Spleen (tissue), 11 donors: ENCODE measurements at regions not wholly inside any gene's neighbourhood (a gene's known extent, or its start where the extent isn't known, plus 50 kb on each side); places are given as distances from the start of the nearest gene placed in this dataset.

Experiments
- DNase-seq: peaks from one replicate; pipeline ENCODE4 v3.0.0-alpha.2; 2020
- H3K27ac ChIP-seq, 8 donors: fragments of 200-600 bp; sonication (generic) in 7 of 8; 1 replicate in 4 of 8; 2 replicates in 4 of 8; pipeline versions ENCODE4 v1.5.0 to v1.8.0; 2016 to 2021; ENCODE audit warnings: inconsistent platforms in 4 of 8, mild to moderate bottlenecking in 4 of 8, moderate library complexity in 1 of 8
- H3K27me3 ChIP-seq, 7 donors: fragments of 200-600 bp; sonication (generic) in 6 of 7; replicated peaks in 1 of 7; 1 replicate in 4 of 7; 2 replicates in 3 of 7; pipeline versions ENCODE4 v1.5.0 to v1.8.0; 2016 to 2021; ENCODE audit warnings: inconsistent platforms in 3 of 7, mild to moderate bottlenecking in 1 of 7
- H3K36me3 ChIP-seq, 6 donors: fragments of 200-600 bp; sonication (generic) in 5 of 6; 1 replicate in 4 of 6; 2 replicates in 2 of 6; pipeline versions ENCODE4 v1.5.0 to v1.8.0; 2016 to 2021; ENCODE audit warnings: inconsistent platforms in 2 of 6
- H3K4me1 ChIP-seq, 6 donors: fragments of 200-600 bp; sonication (generic) in 5 of 6; 1 replicate in 3 of 6; 2 replicates in 3 of 6; pipeline versions ENCODE4 v1.5.0 to v1.8.0; 2016 to 2021; ENCODE audit warnings: inconsistent platforms in 3 of 6
- H3K4me3 ChIP-seq, 8 donors: fragments of 200-600 bp; sonication (generic) in 7 of 8; 1 replicate in 4 of 8; 2 replicates in 4 of 8; pipeline versions ENCODE4 v1.5.0 to v1.8.0; 2016 to 2021; ENCODE audit warnings: inconsistent platforms in 4 of 8, mild to moderate bottlenecking in 4 of 8, moderate library complexity in 2 of 8
- H3K9me3 ChIP-seq, 8 donors: fragments of 200-600 bp; sonication (generic) in 7 of 8; 1 replicate in 4 of 8; 2 replicates in 4 of 8; pipeline versions ENCODE4 v1.5.0 to v1.8.0; 2016 to 2021; ENCODE audit warnings: inconsistent platforms in 4 of 8
- POLR2A ChIP-seq, 3 donors: fragments of 450-650 bp; IDR thresholded peaks; one replicate each; pipeline ENCODE4 v1.5.1; 2017; ENCODE audit warnings: antibody characterized with exemption in 3 of 3, mild to moderate bottlenecking in 1 of 3
- POLR2AphosphoS5 ChIP-seq, 3 donors: sonication (generic); formaldehyde crosslinking; IDR thresholded peaks; one replicate each; pipeline ENCODE4 v1.5.1; 2017; ENCODE audit warnings: antibody characterized with exemption in 3 of 3
- WGBS, 5 donors: extraction: QIAGEN DNeasy Blood & Tissue Kit in 3 of 5; methylation state at CpG; one replicate each; pipeline versions ENCODE4 v1.1.5 to v1.1.7; 2013 to 2018; 5-methylcytosine and 5-hydroxymethylcytosine counted together
- intact Hi-C: fragments of 100-400 bp; cut with DNase I; formaldehyde crosslinking; loops from one replicate; pipeline ENCODE4 v1.15.0; 2023; ENCODE audit warnings: low total_unique reads
- TF ChIP-seq, protein P1 (sequence below), 11 experiments: fragments of 200-600 bp in 7 of 11; fragments of 450-650 bp in 4 of 11; sonication (generic) in 4 of 11; IDR thresholded peaks in 8 of 11; conservative IDR thresholded peaks in 3 of 11; 1 replicate in 7 of 11; 2 replicates in 4 of 11; pipeline versions ENCODE4 v1.4.0 to v1.8.0; 2016 to 2021; ENCODE audit warnings: antibody characterized with exemption in 11 of 11, inconsistent platforms in 4 of 11, mild to moderate bottlenecking in 1 of 11
- donor health status: healthy with polysubstance abuse.
- donor health status: DM: no; HTN: no; CAD: no; lungs with moderate emphysema.
- donor health status: DM: no; HTN: no; CAD: no.
- donor health status: Bipolar disorder and iron deficiency.
- donor health status: healthy.
- donor health status: DM: no; HTN: no; CAD: no.
- donor health status: DM: yes; HTN: yes; CAD: no.

GRCh38 chr18:68086481-68086880 lies 570.0 kb upstream of the DSEL start:
- H3K9me3 ChIP-seq, result no peaks in the 10 kb centered on the region
- H3K27ac ChIP-seq, result no peak overlapping the region
- 57 to 72% (median 60%) methylated on average over 1 of the region's 1 CpG for WGBS, 5 donors
- no peak overlapping the region for H3K4me3 ChIP-seq
- TF ChIP-seq, protein P1, sequence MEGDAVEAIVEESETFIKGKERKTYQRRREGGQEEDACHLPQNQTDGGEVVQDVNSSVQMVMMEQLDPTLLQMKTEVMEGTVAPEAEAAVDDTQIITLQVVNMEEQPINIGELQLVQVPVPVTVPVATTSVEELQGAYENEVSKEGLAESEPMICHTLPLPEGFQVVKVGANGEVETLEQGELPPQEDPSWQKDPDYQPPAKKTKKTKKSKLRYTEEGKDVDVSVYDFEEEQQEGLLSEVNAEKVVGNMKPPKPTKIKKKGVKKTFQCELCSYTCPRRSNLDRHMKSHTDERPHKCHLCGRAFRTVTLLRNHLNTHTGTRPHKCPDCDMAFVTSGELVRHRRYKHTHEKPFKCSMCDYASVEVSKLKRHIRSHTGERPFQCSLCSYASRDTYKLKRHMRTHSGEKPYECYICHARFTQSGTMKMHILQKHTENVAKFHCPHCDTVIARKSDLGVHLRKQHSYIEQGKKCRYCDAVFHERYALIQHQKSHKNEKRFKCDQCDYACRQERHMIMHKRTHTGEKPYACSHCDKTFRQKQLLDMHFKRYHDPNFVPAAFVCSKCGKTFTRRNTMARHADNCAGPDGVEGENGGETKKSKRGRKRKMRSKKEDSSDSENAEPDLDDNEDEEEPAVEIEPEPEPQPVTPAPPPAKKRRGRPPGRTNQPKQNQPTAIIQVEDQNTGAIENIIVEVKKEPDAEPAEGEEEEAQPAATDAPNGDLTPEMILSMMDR (IDR thresholded peaks at IDR 0.05 in 8 of 11, conservative IDR thresholded peaks at IDR 0.05 in 3 of 11), result no peak
- TF ChIP-seq POLR2A (IDR thresholded peaks at IDR 0.05) (no peak), POLR2AphosphoS5 (IDR thresholded peaks at IDR 0.05) (no peak)
- DNase-seq, result no peak
- H3K36me3 ChIP-seq, result no peaks in the 10 kb centered on the region
- H3K4me1 ChIP-seq, result no peaks in the 10 kb centered on the region
- intact Hi-C loops, result no loop called here
- no peaks in the 10 kb centered on the region for H3K27me3 ChIP-seq

- intact Hi-C loops, result no loop called here
- no peak for TF ChIP-seq POLR2A (IDR thresholded peaks at IDR 0.05)
- TF ChIP-seq POLR2AphosphoS5 (IDR thresholded peaks at IDR 0.05), result no peak
- TF ChIP-seq, protein P1 (IDR thresholded peaks at IDR 0.05 in 8 of 11, conservative IDR thresholded peaks at IDR 0.05 in 3 of 11), result no peak
- Histone ChIP-seq H3K27ac (no peak overlapping the region), H3K27me3 (no peaks in the 10 kb centered on the region), H3K9me3 (no peaks in the 10 kb centered on the region), H3K4me3 (no peak overlapping the region), H3K4me1 (no peaks in the 10 kb centered on the region), H3K36me3 (no peaks in the 10 kb centered on the region)
- 53 to 81% (median 62%) methylated on average over 2 of the region's 2 CpGs for WGBS, 5 donors
- no peak for DNase-seq
These were observed 568.7 kb upstream of the DSEL start for GRCh38 chr18:68085251-68085650.

DNA sequence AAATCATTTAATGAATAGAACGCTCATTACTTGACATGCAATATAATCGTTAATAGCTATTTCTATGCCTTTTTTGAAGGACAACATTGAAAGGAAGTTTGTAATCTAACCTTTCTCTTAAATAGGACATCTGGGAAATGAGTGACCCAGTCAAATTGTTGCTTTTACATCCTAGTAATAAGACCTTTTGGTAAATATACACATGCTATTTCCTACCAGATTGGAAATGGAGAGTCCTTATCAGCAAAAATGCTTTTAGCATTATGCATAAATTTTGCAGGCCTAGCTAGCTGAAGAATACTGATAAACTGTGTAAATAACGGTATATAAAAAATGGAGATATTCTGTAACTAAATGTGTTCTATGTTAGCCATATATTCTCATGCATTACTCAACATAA lies 567.3 kb upstream of the DSEL start:
- WGBS, 5 donors, result 60 to 75% (median 64%) methylated on average over 3 of the region's 3 CpGs
- Histone ChIP-seq H3K36me3 (no peaks in the 10 kb centered on the region), H3K4me3 (no peak overlapping the region), H3K27ac (no peak overlapping the region), H3K9me3 (no peaks in the 10 kb centered on the region), H3K4me1 (no peaks in the 10 kb centered on the region), H3K27me3 (no peaks in the 10 kb centered on the region)
- intact Hi-C loops, result no loop called here
- TF ChIP-seq, protein P1 (IDR thresholded peaks at IDR 0.05 in 8 of 11, conservative IDR thresholded peaks at IDR 0.05 in 3 of 11), result no peak
- TF ChIP-seq POLR2AphosphoS5 (IDR thresholded peaks at IDR 0.05) (no peak), POLR2A (IDR thresholded peaks at IDR 0.05) (no peak)
- no peak for DNase-seq

- 55 to 69% (median 60%) methylated on average over 4 of the region's 4 CpGs for WGBS, 5 donors
- no peak for DNase-seq
- Histone ChIP-seq H3K4me3 (no peak overlapping the region), H3K9me3 (no peaks in the 10 kb centered on the region), H3K27ac (no peak overlapping the region), H3K27me3 (no peaks in the 10 kb centered on the region), H3K4me1 (no peaks in the 10 kb centered on the region), H3K36me3 (no peaks in the 10 kb centered on the region)
- intact Hi-C loops, result no loop called here
- TF ChIP-seq POLR2AphosphoS5 (IDR thresholded peaks at IDR 0.05) (no peak), POLR2A (IDR thresholded peaks at IDR 0.05) (no peak)
- TF ChIP-seq, protein P1 (IDR thresholded peaks at IDR 0.05 in 8 of 11, conservative IDR thresholded peaks at IDR 0.05 in 3 of 11), result no peak
These were observed 566.6 kb upstream of the DSEL start for GRCh38 chr18:68083131-68083530.
